Stimulated activated CD4-positive, alpha-beta T cell treated with anti-CD3 and anti-CD28 coated beads, Interleukin-15, amount 100 ng/mL, for 48 hours (primary cell): ENCODE measurements at regions not wholly inside any gene's neighbourhood (a gene's known extent, or its start where the extent isn't known, plus 50 kb on each side); places are given as distances from the start of the nearest gene placed in this dataset.

ENCODE experiments used
- DNase-seq, 2 donors: peaks; one replicate each; pipeline ENCODE4 v3.0.0-alpha.2; 2020; ENCODE audit warnings: low read depth in 2 of 2

DNA sequence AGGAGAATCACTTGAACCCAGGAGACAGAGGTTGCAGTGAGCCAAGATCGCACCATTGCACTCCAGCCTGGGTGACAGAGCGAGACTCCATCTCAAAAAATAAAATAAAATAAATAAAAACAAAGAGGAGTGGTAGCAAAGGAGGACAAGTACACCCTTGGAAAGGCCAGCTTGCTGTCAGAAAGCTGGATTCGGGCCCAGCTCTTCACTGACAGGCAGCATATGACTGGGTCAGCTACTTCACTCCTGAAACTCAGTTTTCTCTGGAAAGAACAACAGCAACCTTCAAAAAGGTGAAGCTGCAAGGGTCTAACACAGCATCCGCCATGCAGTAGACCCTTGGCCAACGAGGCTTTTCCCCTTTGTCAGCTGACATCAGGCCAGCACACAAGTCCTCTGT is 156.0 kb upstream of the TIAM1 start:
- no peak for DNase-seq

DNA sequence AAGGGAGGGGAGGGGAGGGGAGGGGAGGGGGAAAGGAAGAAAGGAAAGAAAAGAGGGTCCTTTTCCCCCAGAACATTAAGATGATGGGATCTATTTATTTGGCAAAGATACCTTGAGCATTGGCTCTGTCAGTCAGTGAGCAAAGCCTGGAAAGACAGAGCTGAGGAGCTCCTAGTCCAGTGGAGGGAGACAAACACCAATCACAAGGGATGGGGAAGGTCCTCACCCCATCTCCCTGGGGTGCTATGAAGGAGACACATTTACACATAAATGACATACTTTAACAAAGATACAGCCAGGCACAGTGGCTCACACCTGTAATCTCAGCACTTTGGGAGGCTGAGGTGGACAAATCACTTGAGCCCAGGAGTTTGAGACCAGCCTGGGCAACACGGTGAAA is 154.9 kb upstream of the TIAM1 start:
- no peak for DNase-seq

DNA sequence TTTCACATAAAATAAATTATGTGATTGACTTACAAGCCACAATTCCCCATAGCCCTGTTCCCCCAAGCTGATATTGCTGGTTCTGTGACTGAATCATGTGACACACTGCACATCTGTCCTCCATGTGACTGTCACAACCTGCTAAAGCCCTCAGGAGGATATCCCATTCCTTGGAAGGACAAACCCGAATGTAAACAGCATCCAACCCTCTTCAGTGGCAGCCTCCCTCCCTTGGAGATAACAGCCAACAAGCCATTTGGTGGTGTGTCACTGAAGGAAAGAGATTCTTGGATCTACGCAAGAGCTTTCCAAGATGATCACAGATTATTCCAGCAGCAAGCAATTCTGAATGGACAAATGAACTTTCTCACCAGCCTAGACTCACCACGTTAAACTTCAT is 153.9 kb upstream of the TIAM1 start:
- no peak for DNase-seq

DNA sequence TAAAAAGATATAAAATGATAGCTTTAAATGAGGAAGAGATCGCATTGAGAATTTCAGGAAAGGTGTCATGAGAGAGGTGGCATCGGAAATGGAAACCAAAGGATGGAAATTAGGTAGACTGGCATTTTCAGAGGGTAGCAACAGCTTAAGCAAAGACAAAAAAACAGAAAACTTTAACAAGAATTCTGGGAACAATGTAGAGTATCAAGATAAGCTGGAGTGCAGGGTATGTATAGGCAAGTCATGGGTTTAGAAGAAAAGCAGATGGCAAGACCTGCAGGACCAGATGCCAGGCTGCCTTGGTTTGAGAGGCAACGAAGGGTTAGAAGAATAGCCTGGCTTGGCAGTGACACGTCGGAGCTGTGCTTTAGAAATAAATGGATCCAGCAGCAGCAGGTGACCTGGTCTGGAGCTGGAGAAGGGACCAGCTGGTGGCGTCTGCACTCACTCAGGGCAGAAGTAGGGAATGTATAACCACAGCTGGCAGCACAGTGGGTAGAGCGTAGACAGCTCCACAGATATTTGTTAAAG is 149.4 kb upstream of the TIAM1 start:
- no peak for DNase-seq

DNA sequence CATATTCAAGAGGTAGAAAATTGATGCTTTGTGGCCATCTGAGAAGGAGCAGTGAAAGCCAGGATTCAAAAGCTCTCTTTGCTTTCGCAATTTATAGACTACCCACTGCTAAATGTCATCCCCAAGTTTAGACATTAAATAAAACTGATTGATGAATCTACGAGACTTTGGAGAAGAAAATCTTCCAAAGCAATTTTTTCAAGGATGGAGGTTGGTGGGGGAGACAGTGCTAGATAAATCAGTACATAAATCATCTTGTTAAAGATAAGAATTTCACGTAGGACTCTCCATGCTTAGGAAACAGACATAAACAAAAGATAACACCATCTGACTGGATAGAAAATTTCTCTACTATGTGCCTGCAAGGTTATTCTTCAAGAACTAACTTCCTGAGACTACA is 147.6 kb upstream of the TIAM1 start:
- DNase-seq = no peak

GRCh38 chr21:31490443-31490842 is 146.4 kb upstream of the TIAM1 start:
- no peak for DNase-seq

- no peak for DNase-seq
Observed at GRCh38 chr21:31489726-31490125, 145.7 kb upstream of the TIAM1 start.

DNA sequence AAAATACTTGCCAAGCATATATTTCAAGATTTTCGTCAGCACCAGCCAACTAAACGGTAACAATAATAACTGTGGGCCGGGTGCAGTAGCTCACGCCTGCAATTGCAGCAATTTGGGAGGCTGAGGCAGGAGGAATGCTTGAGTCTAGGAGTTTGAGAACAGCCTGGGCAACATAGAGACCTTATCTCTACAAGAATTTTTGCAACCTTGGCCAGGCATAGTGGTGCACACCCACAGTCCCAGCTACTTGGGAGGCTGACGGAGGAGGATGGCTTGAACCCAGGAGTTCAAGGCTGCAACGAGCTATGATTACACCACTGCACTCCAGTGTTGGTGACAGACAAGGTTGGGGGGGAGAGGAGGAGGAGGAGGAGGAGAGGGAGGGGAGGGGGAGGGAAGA is 145.0 kb upstream of the TIAM1 start:
- no peak for DNase-seq

DNA sequence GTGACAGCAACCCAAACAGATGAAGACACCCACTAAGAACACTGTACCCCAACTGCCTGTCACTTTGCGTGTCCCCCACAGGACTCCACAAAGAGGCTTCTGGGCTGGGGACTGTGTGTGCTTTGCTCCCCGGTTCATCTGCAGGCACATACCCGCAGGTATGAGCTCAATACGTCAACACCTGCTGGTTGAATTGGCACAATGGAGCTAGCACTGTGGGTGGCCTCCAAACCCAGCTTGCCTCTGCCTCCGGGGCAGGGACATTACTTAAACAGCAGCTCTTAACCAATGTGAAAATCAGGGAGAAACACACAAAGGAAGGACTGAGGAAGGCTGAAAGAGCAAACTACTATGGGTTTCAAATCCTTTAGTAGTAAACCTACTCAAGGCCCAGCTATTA is 140.2 kb upstream of the TIAM1 start:
- DNase-seq = no peak

- DNase-seq = no peak
Observed at GRCh38 chr21:31483146-31483545, 139.1 kb upstream of the TIAM1 start.

GRCh38 chr21:31482460-31482859 is 138.4 kb upstream of the TIAM1 start:
- DNase-seq = no peak

DNA sequence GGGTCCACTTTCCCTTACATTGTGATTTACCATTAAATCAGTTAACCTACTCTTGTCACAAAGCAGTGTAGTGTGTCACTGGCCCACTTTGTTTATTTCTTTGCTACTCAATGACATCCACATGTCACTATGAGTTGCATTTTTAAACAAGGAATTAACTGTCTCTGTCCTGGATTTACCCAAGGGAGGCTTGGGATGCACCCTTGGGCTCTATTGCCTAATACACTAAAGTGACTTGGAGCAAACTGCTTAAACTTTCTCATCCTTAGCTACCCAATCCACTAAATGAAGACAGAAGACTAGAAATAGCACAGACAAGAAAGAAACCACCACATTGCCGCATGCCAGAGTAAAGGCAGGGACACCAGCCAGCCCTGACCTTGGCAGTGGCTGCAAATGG is 136.2 kb upstream of the TIAM1 start:
- DNase-seq = no peak

- DNase-seq = no peak
Observed at GRCh38 chr21:31479714-31480113, 135.7 kb upstream of the TIAM1 start.

DNA sequence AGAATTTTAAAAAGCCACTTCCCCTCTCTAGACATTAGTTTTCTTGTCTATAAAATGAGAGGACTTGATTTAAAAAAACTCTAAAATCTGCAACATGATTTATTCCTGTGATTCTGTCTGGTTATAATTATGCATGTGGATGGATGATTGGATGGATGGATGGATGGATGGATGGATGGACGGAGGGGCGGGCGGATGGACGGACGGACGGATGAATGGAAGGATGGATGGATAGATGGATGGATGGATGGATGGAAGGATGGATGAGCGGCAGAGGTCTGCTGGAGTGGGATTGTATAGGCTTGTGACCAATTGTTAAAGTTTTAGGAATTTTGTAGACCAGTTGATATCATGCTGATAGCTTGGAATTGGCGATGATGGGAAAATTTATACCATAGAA is 135.2 kb upstream of the TIAM1 start:
- DNase-seq = no peak

DNA sequence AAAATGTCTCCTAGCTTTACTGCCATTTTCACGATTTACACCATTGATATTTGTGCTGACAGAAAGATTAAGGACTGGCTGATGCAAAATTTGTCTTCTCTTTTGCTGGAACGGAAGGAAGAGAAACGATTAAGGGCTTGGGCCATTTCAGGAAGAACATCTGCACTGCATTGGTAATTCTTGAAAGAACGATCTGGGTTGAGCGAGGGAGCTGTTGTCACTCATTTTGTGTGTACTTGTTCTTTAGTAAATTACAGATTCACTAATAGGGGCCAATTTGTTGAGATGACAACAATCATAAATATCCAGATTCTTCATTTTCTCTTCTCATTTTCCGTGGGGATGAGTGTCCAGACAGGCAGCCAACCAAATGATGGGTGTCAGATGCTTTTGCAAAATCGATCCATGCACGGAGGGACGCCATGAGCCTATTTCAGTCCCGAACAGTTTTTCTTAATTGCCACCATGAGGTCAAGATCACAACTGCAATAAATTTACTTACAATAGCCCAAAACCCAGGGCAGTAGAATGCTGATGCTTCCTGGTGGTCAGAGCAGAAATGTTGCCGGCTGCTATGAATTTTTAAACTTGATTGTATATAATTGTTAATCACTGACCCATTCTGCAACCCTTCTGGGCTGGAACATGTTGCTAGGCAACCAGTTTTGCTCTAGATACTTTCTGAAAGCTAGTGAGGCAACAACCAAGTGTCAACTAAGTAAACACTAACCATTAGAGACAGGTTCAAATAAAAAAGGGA is 132.4 kb upstream of the TIAM1 start:
- no peak for DNase-seq

- no peak for DNase-seq
Observed at GRCh38 chr21:31475223-31475622, 131.2 kb upstream of the TIAM1 start.

DNA sequence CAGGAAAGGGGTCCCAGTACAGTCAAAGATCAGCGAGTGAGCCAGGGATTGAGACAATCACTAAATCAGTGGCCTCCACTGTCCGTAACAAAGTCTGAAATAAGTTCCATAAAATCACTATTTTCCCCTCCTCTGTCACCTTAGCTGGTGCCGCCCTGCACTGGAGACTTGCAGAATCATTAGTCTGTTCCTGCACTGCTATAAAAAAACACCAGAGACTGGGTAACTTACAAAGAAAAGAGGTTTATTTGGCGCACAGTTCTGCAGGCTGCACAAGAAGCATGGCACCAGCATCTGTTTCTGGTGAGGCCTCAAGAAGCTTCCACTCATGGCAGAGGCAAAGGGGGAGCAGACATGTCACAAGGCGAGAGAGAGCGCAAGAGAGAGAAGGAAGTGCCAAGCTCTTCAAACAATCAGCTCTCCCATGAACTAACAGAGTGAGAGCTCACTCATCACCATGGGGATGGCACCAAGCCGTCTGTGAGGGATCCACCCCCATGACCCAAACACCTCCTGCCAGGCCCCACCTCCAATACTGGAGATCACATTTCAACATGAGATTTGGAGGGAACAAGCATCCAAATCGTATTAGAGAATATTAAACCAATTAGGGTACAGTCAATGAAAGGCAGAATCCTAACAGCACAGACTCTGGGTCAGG is 129.8 kb upstream of the TIAM1 start:
- DNase-seq = no peak

GRCh38 chr21:31471865-31472264 is 127.8 kb upstream of the TIAM1 start:
- no peak for DNase-seq

- DNase-seq = no peak
Observed at GRCh38 chr21:31470896-31471694, 127.0 kb upstream of the TIAM1 start.

DNA sequence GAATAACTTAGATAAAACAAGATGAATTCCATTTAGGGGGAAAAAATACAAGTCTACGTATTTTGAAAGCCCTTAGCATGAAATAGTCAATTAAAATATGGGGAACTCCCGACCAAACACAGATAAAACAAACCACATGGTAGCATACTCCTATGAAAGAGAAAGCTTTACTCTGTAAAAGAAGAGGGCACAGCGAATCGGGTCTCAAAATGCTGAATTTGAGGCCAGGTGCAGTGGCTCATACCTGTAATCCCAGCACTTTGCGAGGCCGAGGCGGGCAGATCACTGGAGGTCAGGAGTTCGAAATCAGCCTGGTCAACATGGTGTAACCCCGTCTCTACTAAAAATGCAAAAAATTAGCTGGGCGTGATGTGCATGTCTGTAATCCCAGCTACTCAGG is 116.9 kb upstream of the TIAM1 start:
- no peak for DNase-seq

DNA sequence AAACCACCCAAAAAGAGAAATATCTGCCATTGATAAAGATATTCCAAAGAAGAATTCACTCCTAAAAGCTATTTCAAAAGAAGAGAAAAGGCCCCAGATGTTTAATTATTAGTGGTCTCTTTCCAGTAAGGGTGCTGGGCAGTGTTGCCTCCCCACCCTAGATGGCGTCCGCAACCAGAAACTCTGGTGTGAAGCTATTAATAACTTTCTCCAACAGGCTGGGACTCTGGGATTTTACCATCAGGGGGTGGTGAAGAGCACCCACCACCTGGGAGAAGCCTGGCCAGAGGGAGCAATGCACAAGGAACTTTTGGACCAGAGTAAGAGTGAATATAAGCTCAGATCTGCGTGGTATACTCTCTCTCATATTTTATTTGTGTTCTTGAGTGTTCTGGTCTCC is 115.4 kb upstream of the TIAM1 start:
- DNase-seq = no peak

DNA sequence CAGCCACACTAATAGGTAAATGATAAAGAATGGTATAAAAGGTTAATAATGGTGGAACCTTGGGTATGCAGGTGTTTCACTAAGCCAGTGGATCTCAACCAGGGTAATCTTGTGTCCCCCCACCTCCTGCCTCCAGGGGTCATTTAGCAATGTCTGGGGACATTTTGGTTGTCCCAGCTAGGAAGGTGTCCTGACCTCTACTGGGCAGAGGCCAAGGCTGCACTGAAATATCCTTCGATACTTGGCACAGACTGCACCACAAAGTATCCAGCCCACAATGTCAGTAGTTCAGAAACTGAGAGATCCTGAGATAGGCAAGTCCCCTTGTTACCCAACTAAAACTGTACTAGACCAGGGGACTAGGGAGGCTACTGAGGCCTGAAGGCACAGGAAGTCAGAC is 113.6 kb upstream of the TIAM1 start:
- DNase-seq = no peak

GRCh38 chr21:31456201-31456600 is 112.1 kb upstream of the TIAM1 start:
- DNase-seq = no peak
